Naive thymus-derived CD4-positive, alpha-beta T cell (primary cell): ENCODE measurements at regions not wholly inside any gene's neighbourhood (a gene's known extent, or its start where the extent isn't known, plus 50 kb on each side); places are given as distances from the start of the nearest gene placed in this dataset.
"Not testable (repeated sequence)": the region's sequence is repeated elsewhere in the genome, so short reads cannot be mapped to it uniquely, and the experiment has no call there.

Experiments used
- ATAC-seq: fragments of 150-1000 bp; cut with Tn5 transposase; 2 replicates; pipeline ENCODE4 v1.10.0; 2021; ENCODE audit warnings: mild to moderate bottlenecking, moderate library complexity
- CTCF ChIA-PET: fragments of 350-600 bp; sonication (Branson Sonifier 250); formaldehyde crosslinking; loops from one replicate; lab custom pipeline; 2021; ENCODE audit warnings: antibody characterized with exemption; lab: Charles Lee
- POLR2A ChIA-PET: fragments of 350-600 bp; sonication (Branson Sonifier 250); formaldehyde crosslinking; loops from one replicate; lab custom pipeline; 2021; ENCODE audit warnings: antibody characterized with exemption, inconsistent platforms; lab: Charles Lee
- DNase-seq, 9 donors: peaks; one replicate each; pipeline versions ENCODE4 v3.0.0 to v3.0.0-alpha.2; 2020 to 2022; ENCODE audit warnings: mixed read lengths in 1 of 9
- H3K27ac ChIP-seq: one replicate; pipeline ENCODE4 v1.7.0; 2013; ENCODE audit warnings: mild to moderate bottlenecking, low read depth, low read length, moderate library complexity
- H3K27me3 ChIP-seq, 2 donors: one replicate each; pipeline ENCODE4 v1.7.0; 2013; ENCODE audit warnings: low read length in 2 of 2, mild to moderate bottlenecking in 2 of 2, moderate library complexity in 2 of 2; ENCODE audit not compliant: control insufficient read depth in 2 of 2, insufficient read depth in 2 of 2
- H3K36me3 ChIP-seq, 3 experiments: 1 replicate in 2 of 3; 2 replicates in 1 of 3; pipeline ENCODE4 v1.7.0; 2013; ENCODE audit warnings: low read length in 3 of 3, mild to moderate bottlenecking in 3 of 3, moderate library complexity in 1 of 3; ENCODE audit not compliant: insufficient read depth in 3 of 3, control insufficient read depth in 2 of 3
- H3K4me1 ChIP-seq, 2 donors: one replicate each; pipeline ENCODE4 v1.7.0; 2013; ENCODE audit warnings: low read length in 2 of 2, mild to moderate bottlenecking in 2 of 2, moderate library complexity in 1 of 2; ENCODE audit not compliant: control insufficient read depth in 2 of 2, insufficient read depth in 2 of 2
- H3K4me3 ChIP-seq: 2 replicates; pipeline ENCODE4 v1.7.0; 2013; ENCODE audit warnings: mild to moderate bottlenecking, low read length
- H3K9me3 ChIP-seq, 3 experiments: 1 replicate in 2 of 3; 2 replicates in 1 of 3; pipeline ENCODE4 v1.7.0; 2013; ENCODE audit warnings: low read length in 3 of 3; ENCODE audit not compliant: control insufficient read depth in 2 of 3
- H3K27ac Mint-ChIP-seq, 9 donors: one replicate each; pipeline ENCODE4 v1.8.0; 2020 to 2022; ENCODE audit warnings: mixed read lengths in 9 of 9, mild to moderate bottlenecking in 8 of 9, moderate library complexity in 5 of 9, inconsistent platforms in 2 of 9
- H3K27me3 Mint-ChIP-seq, 5 donors: one replicate each; pipeline ENCODE4 v1.8.0; 2021 to 2022; ENCODE audit warnings: mixed read lengths in 5 of 5, mild to moderate bottlenecking in 1 of 5
- H3K36me3 Mint-ChIP-seq, 5 donors: one replicate each; pipeline ENCODE4 v1.8.0; 2020 to 2022; ENCODE audit warnings: mixed read lengths in 5 of 5, mild to moderate bottlenecking in 3 of 5, inconsistent platforms in 1 of 5
- H3K4me1 Mint-ChIP-seq, 7 donors: one replicate each; pipeline ENCODE4 v1.8.0; 2020 to 2022; ENCODE audit warnings: mixed read lengths in 7 of 7, mild to moderate bottlenecking in 3 of 7, inconsistent platforms in 1 of 7
- H3K4me3 Mint-ChIP-seq, 10 donors: one replicate each; pipeline ENCODE4 v1.8.0; 2020 to 2022; ENCODE audit warnings: mild to moderate bottlenecking in 10 of 10, mixed read lengths in 10 of 10, moderate library complexity in 6 of 10, inconsistent platforms in 2 of 10
- H3K9me3 Mint-ChIP-seq, 11 donors: one replicate each; pipeline ENCODE4 v1.8.0; 2020 to 2022; ENCODE audit warnings: mixed read lengths in 11 of 11, mild to moderate bottlenecking in 4 of 11, inconsistent platforms in 1 of 11, moderate library complexity in 1 of 11
- intact Hi-C, 2 donors: fragments of 100-400 bp; cut with micrococcal nuclease; formaldehyde crosslinking; loops; one replicate each; pipeline ENCODE4 v1.15.1; 2023

- no peak overlapping the region for H3K27ac Mint-ChIP-seq
- no peak overlapping the region for H3K4me3 Mint-ChIP-seq
- CTCF ChIA-PET, result interaction anchor here (0.7 to 3.6 kb wide), 5 partner anchors 12 to 175 kb away, joined by 3 to 30 read pairs (median 7); no protein-coding TSS in a partner anchor
- no peaks in the 10 kb centered on the region for H3K4me1 ChIP-seq
- H3K36me3 Mint-ChIP-seq, result peaks cover 0 to 13% (median 3%) of the 10 kb centered on the region in 5 donors
- no peak overlapping the region for H3K4me3 ChIP-seq
- H3K9me3 ChIP-seq, result no peaks in the 10 kb centered on the region
- H3K9me3 Mint-ChIP-seq, result peaks cover 0 to 5% (median 0%) of the 10 kb centered on the region in 11 donors
- no peaks in the 10 kb centered on the region for H3K36me3 ChIP-seq
- POLR2A ChIA-PET, result no interaction called here
- peaks cover 0 to 7% (median 0%) of the 10 kb centered on the region in 5 donors for H3K27me3 Mint-ChIP-seq
- peaks cover 0 to 27% (median 5%) of the 10 kb centered on the region in 7 donors for H3K4me1 Mint-ChIP-seq
- intact Hi-C loops, result loop anchor here in 1 of 2 donors (10.0 kb wide), 1 partner anchor 721 kb away; no protein-coding TSS in a partner anchor
- H3K27ac ChIP-seq, result no peak overlapping the region
- DNase-seq (no peak), ATAC-seq (no peak)
- H3K27me3 ChIP-seq, result no peaks in the 10 kb centered on the region
Observed at GRCh38 chr4:82125787-82126297, 247.9 kb downstream of the HNRNPD start.

DNA sequence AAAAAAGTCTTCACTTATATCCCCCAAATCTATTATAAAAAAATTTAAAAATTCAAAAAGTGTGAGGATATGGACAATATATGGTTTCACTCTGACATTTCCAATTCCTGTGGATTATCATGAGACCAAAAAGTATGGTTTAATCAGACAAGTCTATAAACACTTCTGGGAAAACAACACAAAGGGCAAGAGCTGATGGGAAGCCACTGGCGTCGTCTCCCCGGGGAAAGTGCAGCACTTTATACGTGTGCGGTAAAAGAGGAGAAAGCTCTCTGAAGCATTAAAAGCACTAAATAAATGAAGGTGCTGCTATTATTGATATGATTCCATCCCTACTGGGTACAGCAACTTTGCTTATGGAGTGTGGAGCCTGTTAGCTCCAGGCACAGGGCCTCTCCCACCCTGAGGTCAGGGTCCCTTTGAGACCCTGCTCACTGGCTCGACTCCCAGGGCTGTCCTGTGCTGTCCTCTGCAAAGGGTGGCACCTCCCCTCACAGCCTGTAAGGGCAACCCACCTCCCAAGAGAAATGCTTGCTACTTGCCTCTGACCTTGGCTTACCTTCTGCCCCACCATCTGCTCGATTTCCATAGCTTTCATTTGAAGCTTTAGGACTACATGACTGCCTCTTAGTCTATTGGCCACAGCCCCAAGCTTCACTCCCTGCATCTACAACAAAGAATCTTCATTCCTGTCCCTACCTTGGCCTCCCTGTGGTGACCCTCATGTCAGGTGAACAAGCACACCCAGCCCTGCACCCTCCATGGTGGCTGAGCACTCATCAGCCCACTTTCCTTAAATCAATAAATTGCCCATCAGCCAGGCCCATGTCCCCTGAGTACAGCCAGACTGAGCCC is 248.6 kb downstream of the HNRNPD start:
- Mint-ChIP-seq H3K4me3 (no peak overlapping the region), H3K27ac (peak overlapping the region in 2 of 9 donors; percentile 33 to 60), H3K9me3 (peaks cover 0 to 5% (median 0%) of the 10 kb centered on the region in 11 donors), H3K27me3 (peaks cover 0 to 7% (median 0%) of the 10 kb centered on the region in 5 donors), H3K36me3 (peaks cover 0 to 13% (median 0%) of the 10 kb centered on the region in 5 donors), H3K4me1 (peaks cover 0 to 25% (median 5%) of the 10 kb centered on the region in 7 donors)
- Histone ChIP-seq H3K36me3 (no peaks in the 10 kb centered on the region), H3K27me3 (no peaks in the 10 kb centered on the region), H3K4me3 (no peak overlapping the region), H3K9me3 (no peaks in the 10 kb centered on the region), H3K4me1 (no peaks in the 10 kb centered on the region), H3K27ac (no peak overlapping the region)
- ATAC-seq, result no peak
- intact Hi-C loops, result loop anchor here in 1 of 2 donors (1.0 to 10.0 kb wide), 8 partner anchors 11 to 720 kb away; no protein-coding TSS in a partner anchor
- POLR2A ChIA-PET, result no interaction called here
- CTCF ChIA-PET, result interaction anchor here (0.6 to 3.6 kb wide), 9 partner anchors 17 to 635 kb away, joined by 3 to 30 read pairs (median 5); no protein-coding TSS in a partner anchor
- no peak for DNase-seq

GRCh38 chr4:82124365-82124764 is 249.4 kb downstream of the HNRNPD start:
- Mint-ChIP-seq H3K36me3 (peaks cover 0 to 13% (median 0%) of the 10 kb centered on the region in 5 donors), H3K9me3 (peaks cover 0 to 5% (median 0%) of the 10 kb centered on the region in 11 donors), H3K27me3 (peaks cover 0 to 7% (median 0%) of the 10 kb centered on the region in 5 donors), H3K4me1 (peaks cover 0 to 22% (median 5%) of the 10 kb centered on the region in 7 donors), H3K27ac (no peak overlapping the region), H3K4me3 (peak overlapping the region in 1 of 10 donors; percentile 5)
- intact Hi-C loops, result loop anchor here in 1 of 2 donors (1.0 to 10.0 kb wide), 8 partner anchors 12 to 720 kb away; no protein-coding TSS in a partner anchor
- Histone ChIP-seq H3K4me3 (no peak overlapping the region), H3K27me3 (no peaks in the 10 kb centered on the region), H3K27ac (no peak overlapping the region), H3K4me1 (no peaks in the 10 kb centered on the region), H3K36me3 (no peaks in the 10 kb centered on the region), H3K9me3 (no peaks in the 10 kb centered on the region)
- POLR2A ChIA-PET, result no interaction called here
- DNase-seq (no peak), ATAC-seq (no peak)
- CTCF ChIA-PET, result interaction anchor here (0.5 to 3.6 kb wide), 11 partner anchors 13 to 635 kb away, joined by 3 to 30 read pairs (median 5); no protein-coding TSS in a partner anchor

DNA sequence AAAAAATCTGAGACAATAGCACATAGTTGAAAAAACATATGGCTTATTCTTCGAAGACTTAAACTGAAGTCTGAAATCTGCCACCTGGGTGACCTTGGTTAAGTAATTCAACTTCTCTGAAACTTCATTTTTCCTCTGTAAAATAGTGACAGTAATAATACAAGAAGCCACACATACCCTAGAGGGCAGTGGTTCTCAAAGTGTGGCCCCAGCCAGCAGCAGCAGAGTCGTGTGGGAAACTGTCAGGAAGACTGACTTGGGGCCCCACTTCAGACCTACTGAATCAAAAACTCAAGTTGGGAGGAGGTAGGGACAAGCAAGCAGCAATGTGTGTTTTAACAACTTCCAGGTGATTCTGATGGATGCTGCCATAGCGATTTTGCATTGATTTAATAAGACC is 249.9 kb downstream of the HNRNPD start:
- CTCF ChIA-PET, result interaction anchor here (1.0 to 3.6 kb wide), 9 partner anchors 13 to 237 kb away, joined by 3 to 30 read pairs (median 5); no protein-coding TSS in a partner anchor
- Mint-ChIP-seq H3K27ac (peak overlapping the region in 2 of 9 donors; percentile 40 to 80), H3K27me3 (peaks cover 0 to 3% (median 0%) of the 10 kb centered on the region in 5 donors), H3K4me3 (peak overlapping the region in 3 of 10 donors; percentile 2 to 29 (median 5)), H3K4me1 (peaks cover 0 to 17% (median 5%) of the 10 kb centered on the region in 7 donors), H3K36me3 (peaks cover 0 to 11% (median 0%) of the 10 kb centered on the region in 5 donors), H3K9me3 (peaks cover 0 to 5% (median 0%) of the 10 kb centered on the region in 11 donors)
- POLR2A ChIA-PET, result no interaction called here
- DNase-seq, result peak in 6 of 9 donors; percentile 22 to 49 (median 28)
- intact Hi-C loops, result loop anchor here in 1 of 2 donors (1.0 to 10.0 kb wide), 8 partner anchors 12 to 719 kb away; no protein-coding TSS in a partner anchor
- ATAC-seq, result peak; percentile 47
- no peaks in the 10 kb centered on the region for H3K27me3 ChIP-seq
- no peak overlapping the region for H3K4me3 ChIP-seq
- no peaks in the 10 kb centered on the region for H3K4me1 ChIP-seq
- H3K27ac ChIP-seq, result no peak overlapping the region
- no peaks in the 10 kb centered on the region for H3K9me3 ChIP-seq
- H3K36me3 ChIP-seq, result no peaks in the 10 kb centered on the region

DNA sequence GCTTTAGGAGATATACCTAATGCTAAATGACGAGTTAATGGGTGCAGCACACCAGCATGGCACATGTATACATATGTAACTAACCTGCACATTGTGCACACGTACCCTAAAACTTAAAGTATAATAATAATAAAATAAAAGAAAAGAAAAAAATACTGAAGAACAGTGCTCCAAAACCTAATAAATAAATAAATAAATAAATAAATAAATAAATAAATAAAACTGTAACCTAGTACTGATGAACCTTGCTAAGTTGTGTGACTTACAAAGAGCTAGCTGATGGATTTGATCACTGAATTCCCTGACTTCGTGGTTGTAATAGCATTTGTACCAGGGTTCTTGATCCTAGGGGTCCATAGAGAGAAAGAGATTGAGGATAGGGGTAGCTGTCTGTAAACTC is 258.6 kb downstream of the HNRNPD start:
- H3K4me1 Mint-ChIP-seq, H3K36me3 Mint-ChIP-seq, ATAC-seq, H3K27me3 ChIP-seq, CTCF ChIA-PET, H3K4me1 ChIP-seq, H3K27me3 Mint-ChIP-seq, H3K27ac ChIP-seq, H3K9me3 ChIP-seq, H3K27ac Mint-ChIP-seq, intact Hi-C loops, H3K4me3 Mint-ChIP-seq, H3K36me3 ChIP-seq, POLR2A ChIA-PET, DNase-seq, H3K9me3 Mint-ChIP-seq, H3K4me3 ChIP-seq: not testable (repeated sequence)

GRCh38 chr4:82108506-82108905 is 265.3 kb downstream of the HNRNPD start:
- intact Hi-C loops, result no loop called here
- H3K4me1 ChIP-seq, result no peaks in the 10 kb centered on the region
- Mint-ChIP-seq H3K4me1 (peaks cover 0 to 1% (median 0%) of the 10 kb centered on the region in 7 donors), H3K4me3 (no peak overlapping the region), H3K27ac (no peak overlapping the region), H3K9me3 (peaks cover 0 to 2% (median 0%) of the 10 kb centered on the region in 11 donors), H3K36me3 (no peaks in the 10 kb centered on the region), H3K27me3 (peaks cover 0 to 17% (median 0%) of the 10 kb centered on the region in 5 donors)
- no peak for DNase-seq
- H3K36me3 ChIP-seq, result no peaks in the 10 kb centered on the region
- CTCF ChIA-PET, result no interaction called here
- ATAC-seq, result no peak
- H3K9me3 ChIP-seq, result no peaks in the 10 kb centered on the region
- no peak overlapping the region for H3K4me3 ChIP-seq
- H3K27me3 ChIP-seq, result no peaks in the 10 kb centered on the region
- no peak overlapping the region for H3K27ac ChIP-seq
- POLR2A ChIA-PET, result no interaction called here
